ENCODE measurements at regions not wholly inside any gene's neighbourhood (a gene's known extent, or its start where the extent isn't known, plus 50 kb on each side); places are given as distances from the start of the nearest gene placed in this dataset.

- DNase-seq: no peak
Measured at GRCh38 chr9:16206518-16206917, 653.7 kb downstream of the CCDC171 start.

- DNase-seq: no peak
Measured at GRCh38 chr9:16207161-16207560, 654.3 kb downstream of the CCDC171 start.

GRCh38 chr9:16210440-16210839 lies 657.6 kb downstream of the CCDC171 start:
- DNase-seq: no peak

GRCh38 chr9:16211946-16212345 lies 658.5 kb downstream of the BNC2 start:
- no peak for DNase-seq

- no peak for DNase-seq
Measured at GRCh38 chr9:16213781-16214515, 656.5 kb downstream of the BNC2 start.

- DNase-seq: no peak
Measured at GRCh38 chr9:16214677-16215352, 655.7 kb downstream of the BNC2 start.

GRCh38 chr9:16215353-16215680 lies 655.2 kb downstream of the BNC2 start:
- DNase-seq: no peak

GRCh38 chr9:16217943-16218701 lies 652.3 kb downstream of the BNC2 start:
- no peak for DNase-seq

GRCh38 chr9:16221366-16221765 lies 649.1 kb downstream of the BNC2 start:
- DNase-seq: no peak

- DNase-seq: no peak
Measured at GRCh38 chr9:16221822-16222547, 648.5 kb downstream of the BNC2 start.

GRCh38 chr9:16223074-16223871 lies 647.2 kb downstream of the BNC2 start:
- no peak for DNase-seq

GRCh38 chr9:16230731-16231130 lies 639.7 kb downstream of the BNC2 start:
- no peak for DNase-seq

- DNase-seq: no peak
Measured at GRCh38 chr9:16236311-16236710, 634.2 kb downstream of the BNC2 start.

GRCh38 chr9:16236882-16237281 lies 633.6 kb downstream of the BNC2 start:
- DNase-seq: no peak

- no peak for DNase-seq
Measured at GRCh38 chr9:16238623-16239138, 631.8 kb downstream of the BNC2 start.

GRCh38 chr9:16241231-16241630 lies 629.2 kb downstream of the BNC2 start:
- DNase-seq: no peak

GRCh38 chr9:16243798-16244197 lies 626.7 kb downstream of the BNC2 start:
- no peak for DNase-seq

GRCh38 chr9:16245756-16246440 lies 624.6 kb downstream of the BNC2 start:
- DNase-seq: no peak

GRCh38 chr9:16246785-16247184 lies 623.7 kb downstream of the BNC2 start:
- DNase-seq: no peak

GRCh38 chr9:16247188-16247875 lies 623.1 kb downstream of the BNC2 start:
- DNase-seq: no peak

GRCh38 chr9:16248822-16249221 lies 621.6 kb downstream of the BNC2 start:
- DNase-seq: no peak
